GM19035 (cell line): ENCODE measurements at regions not wholly inside any gene's neighbourhood (a gene's known extent, or its start where the extent isn't known, plus 50 kb on each side); places are given as distances from the start of the nearest gene placed in this dataset.

ENCODE experiments used
- ATAC-seq: cut with Tn5 transposase; IDR thresholded peaks from one replicate; pipeline ENCODE4 v1.9.1; 2021; ENCODE audit not compliant: unreplicated experiment

DNA sequence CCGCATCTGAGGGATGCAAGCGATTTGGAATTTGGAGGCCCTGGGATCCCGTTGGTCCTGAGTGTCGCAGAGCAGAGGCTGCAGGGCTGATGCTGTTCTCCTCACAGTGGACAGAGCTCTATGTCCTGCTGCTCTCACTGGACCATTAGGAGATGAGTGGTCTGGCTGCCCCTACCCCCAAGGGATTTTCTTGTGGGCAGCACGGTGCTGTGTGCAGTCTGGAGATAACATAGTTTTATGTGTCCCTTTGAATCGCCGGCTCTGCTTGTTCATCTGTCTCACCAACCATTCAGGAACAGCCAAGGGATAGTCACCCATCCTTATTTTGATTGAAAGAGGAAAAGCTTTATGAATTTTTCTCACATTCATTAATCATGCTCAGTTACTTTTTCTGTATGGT is 49.9 kb downstream of the CHRM3 start:
- ATAC-seq, result no peak

DNA sequence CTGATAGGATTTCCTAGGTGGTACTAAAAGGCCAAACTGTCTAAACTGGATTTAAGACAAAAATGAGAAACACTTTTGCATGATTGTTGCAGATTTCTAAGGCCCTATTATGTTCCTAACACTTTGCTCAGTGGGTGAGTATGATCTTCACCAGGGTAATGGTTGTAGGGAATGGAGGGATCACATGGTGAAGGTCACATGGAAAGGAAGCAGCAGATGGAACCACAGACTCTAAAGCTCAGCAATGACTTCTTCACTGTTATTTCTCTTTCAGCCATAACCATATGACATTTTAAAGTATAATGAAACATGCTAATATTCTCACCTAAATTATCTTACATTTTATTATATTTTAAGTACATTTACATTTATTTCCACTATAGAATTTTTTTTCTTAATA is 51.5 kb downstream of the CHRM3 start:
- ATAC-seq, result no peak

DNA sequence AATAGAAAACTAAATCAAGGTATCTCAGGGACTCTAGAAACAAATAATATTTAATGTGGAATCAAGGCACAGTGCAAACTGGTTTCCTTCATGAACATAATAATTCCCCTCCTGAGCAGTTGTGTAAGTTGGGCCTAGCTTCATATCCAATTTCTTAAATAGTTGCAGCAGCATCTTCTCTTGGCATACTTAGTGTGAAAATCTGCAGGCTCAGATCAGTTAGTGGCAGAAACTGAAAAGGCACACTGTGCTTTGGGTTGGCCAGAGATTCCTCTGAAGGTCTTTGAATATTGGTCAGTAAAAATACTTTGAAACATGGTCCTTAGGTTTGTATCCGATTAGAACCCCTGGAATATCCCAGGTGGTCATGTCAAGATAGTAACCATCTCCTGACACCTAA is 52.5 kb downstream of the CHRM3 start:
- ATAC-seq, result no peak

DNA sequence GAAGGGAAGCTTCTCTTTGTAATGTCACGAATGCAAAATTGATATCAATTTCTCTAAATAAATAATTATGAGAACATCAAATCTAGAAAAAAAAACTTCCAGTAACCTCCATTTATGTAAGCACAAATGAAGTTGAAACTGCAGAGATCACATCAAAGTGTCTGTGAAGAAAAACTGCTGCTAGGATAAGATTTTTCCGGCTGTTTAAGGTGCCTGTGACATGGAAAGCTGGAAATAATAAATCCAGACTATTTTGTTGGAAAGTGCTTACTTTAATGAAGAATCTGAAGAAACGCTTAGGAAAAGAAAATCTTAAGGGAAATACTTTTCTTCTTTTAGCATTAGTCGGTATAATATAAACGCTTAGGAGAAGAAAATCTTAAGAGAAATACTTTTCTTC is 57.0 kb downstream of the CHRM3 start:
- ATAC-seq, result no peak

DNA sequence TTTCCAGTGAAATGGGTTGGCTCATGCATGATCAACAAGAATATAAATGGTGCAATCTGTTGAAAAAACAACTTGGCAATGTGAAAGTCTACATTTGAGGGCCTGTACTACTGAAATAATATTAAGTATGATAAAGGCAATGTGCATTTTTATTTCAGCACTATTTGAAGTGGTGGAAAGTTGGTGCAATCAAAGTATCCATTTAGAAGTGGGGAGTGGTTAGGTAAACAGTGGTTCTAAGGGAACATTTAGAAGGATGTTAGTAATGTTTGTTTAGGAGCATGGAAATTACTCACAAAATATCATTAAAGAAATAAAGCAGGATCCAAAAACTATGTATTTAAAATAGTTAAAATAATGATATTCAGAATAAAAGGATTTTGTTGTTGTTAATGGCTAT is 60.2 kb downstream of the CHRM3 start:
- no peak for ATAC-seq

DNA sequence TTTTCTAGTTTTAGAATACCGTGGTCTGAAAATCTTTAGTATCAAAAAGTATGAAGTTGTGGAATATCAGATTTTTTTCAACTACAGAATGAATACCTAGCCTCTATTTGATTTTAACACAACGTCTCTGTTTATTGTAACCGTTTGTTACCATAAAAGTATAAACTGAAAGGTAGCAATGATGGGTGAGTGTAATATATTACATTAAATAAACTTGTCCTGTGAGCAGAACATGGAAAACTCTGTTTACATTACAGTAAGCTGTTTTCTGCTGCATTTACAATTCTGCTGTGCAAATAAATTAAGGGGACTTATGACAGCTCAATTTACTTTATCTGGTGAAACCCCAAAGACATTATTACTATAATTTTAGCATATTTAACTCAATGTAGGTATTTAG is 62.5 kb downstream of the CHRM3 start:
- no peak for ATAC-seq

DNA sequence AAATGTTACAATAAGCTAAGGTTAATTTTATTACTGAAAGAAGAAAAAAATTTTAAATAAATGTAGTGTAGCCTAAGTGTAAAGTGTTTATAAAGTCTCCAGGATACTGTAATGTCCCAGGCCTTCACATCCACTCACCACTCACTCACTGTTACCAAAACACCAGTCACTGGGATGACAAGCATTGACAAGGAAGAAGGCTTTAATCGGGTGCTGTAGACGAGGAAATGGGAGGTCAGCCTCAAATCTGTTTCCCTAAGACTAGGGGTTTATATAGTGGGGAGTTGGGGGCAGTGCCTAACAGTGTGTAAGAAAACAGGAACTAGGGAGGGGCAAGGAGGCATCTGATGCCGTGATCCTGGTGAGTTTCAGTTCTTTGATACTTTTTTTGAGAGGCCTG is 69.4 kb downstream of the CHRM3 start:
- no peak for ATAC-seq

DNA sequence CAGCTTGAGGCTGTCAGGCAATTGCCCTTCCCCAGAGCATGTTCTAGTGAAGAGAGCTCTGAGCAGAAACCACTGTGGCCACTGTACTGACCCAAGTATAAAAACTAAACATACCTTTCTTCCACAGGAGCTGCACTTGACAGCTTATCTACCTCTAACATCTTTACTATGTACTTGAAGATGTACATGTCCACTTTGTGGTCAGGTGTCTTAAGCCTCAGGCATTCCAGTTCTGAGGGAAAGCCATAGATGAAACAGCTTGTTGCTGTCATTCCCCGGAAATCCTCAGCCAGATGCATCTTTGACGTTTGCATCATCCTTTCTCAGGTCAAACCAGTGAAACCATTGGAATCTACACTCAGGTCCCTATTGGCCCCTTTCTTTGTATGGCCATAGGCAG is 70.4 kb downstream of the CHRM3 start:
- no peak for ATAC-seq

DNA sequence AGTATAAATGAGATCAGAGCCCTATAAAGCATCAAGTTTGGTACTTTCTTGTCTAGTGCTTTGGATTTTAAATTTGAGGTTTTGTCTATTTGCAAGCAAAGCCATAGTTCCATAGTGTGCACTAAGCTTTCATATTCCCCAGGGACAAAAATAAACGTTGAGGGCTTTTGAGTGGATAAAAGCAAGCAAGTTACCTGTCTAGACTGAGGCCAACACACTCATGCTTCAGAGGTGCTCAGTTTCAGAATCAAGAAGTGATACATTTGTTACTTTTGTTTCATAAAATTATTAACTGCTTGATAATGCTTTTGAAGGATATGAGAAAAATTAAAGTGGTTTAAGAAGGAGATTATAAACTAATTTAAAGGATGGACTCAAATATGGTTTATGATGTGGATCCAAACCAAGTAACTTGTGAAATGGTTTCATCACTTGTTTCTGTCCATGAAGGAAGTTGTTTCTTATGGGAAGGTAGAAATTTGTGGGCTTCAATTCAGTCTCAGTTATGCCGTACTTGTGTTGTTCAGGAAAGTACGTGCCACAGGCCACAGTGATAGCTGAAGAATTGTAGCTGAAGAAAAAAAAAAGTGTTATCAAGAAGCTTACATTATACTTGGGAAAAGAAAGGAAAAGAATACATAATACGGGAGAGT is 71.2 kb downstream of the CHRM3 start:
- ATAC-seq, result no peak

DNA sequence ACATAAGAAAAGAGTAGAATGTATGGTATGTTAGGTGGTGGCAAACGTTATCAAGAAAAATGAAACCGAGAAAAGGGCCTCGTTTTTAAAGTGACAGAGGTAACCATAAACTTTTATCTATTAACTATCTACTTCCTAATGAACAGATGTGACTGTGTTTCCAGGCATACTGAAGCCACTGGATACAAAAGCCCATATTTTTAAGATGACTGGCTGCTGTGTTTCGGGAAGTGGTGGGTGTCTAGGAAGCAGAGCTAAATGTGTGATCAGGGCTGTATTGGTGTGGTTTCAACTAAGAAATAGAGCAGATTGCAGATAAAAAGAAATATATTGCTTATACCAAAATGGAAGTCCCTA is 71.8 kb downstream of the CHRM3 start:
- ATAC-seq, result no peak

DNA sequence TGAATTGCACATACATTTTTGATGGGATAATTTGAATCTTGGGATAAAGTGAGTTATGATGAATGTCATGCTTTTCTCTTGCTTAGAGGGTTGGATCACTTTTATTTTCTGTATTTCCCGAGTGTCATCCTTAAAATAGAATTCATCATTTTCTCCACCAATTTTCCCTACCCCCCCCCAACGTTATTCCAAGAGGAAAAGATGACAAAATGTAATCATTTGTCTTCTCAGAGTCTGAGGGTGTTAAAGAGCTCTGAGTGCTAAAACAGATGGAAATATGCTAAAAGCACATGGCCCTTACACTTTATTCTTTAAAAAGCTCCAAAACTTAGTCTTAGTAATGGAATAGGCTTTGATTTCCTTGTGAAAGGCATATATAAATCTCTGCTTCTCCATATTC is 81.4 kb downstream of the CHRM3 start:
- ATAC-seq, result no peak

DNA sequence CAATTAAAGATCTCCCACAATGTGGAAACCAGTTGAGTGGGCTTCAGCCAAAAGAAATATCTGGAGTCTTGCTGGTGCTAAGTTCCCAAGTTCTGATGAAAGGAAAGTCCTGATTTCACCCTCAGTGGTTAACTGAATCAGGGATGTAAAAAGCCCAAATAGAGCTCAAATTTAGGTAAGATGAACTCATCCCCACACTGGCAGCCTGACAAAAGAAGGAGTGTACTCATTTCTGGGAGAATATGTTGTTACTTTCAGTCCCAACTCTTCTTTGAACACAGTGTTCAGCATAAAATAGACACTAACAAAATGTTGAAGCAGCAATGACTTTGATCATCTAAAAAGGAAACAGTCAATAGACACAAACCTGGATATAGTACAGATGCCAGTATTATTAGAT is 91.7 kb downstream of the CHRM3 start:
- ATAC-seq, result no peak

DNA sequence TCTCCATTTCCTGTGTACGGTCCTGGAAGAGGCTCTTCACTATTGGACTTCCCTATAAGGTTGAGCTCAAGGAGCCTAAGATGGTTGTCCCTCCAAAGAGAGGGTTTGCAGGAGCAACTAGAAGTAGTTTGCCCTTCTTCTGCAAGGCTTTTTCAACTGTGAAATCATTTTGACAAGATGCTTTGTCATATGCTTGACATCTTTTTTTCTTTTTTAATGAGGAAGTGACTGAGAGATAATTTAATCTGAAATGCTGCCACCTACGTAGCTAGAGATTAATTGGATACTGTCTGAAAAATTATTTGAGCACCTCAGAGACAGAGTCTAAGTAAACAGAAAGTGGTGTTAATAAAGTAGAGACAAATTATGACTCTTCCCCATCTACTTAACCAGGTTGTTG is 97.0 kb downstream of the CHRM3 start:
- ATAC-seq, result no peak

DNA sequence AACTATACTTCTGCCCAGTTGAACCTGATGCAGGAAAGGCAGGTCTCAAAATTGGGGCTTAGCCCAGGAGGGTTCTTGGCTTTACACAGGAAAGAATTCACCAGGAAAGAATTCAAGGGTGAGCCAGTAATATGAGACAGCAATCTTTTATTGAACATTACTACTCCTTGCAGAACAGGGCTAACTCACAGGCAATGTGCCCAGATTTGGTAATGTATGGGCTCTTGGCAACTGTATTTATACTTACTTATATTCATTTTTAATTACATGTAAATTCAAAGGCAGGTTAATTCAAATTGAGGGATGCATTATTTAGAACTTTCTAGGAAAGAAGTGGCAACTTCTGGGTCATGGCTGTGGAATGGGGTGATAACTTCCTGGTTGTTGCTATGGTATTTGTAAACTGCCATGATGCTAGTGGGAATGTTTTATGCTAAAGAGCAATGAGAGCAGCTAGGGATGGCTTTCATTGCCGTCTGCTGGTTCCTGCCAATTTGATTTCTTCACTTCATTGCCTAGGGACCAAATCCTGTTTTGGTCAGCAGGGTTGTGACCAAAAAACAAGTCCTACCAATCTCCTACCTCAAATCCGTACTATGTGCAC is 107.5 kb downstream of the CHRM3 start:
- no peak for ATAC-seq

DNA sequence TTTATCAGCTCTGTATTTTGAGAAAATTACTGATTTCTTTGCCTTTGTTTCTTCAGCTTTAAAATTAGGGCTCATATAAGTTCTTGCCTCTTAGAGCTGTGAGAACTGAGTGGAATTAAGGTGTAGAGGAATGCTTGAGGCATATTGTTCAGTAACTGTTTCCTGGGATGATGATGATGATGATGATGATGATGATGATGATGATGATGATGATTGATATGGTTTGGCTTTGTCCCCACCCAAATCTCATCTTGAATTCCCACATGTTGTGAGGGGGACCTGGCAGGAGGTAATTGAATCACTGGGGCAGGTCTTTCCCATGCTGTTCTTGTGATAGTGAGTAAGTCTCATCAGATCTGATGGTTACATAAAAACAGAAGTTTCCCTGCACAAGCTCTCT is 118.7 kb downstream of the CHRM3 start:
- no peak for ATAC-seq

DNA sequence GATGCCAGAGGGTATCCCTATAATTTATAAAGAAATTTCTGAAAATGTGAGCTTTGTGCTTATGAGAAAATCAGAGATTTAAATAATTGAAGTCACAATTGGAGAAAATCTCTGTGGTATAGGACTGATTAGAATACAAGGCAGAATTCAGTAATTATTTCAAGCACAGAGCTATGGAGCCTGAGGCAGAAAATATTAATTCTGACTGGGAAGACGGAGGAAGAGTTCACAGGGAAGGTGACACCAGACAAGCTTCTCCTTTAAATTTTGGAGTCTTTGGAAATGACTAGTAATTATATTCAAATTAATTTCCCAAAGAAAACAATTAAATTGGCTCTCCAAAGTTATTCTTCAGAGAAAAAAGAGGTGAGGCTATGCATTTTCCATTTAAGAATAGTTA is 121.5 kb downstream of the CHRM3 start:
- ATAC-seq, result no peak

DNA sequence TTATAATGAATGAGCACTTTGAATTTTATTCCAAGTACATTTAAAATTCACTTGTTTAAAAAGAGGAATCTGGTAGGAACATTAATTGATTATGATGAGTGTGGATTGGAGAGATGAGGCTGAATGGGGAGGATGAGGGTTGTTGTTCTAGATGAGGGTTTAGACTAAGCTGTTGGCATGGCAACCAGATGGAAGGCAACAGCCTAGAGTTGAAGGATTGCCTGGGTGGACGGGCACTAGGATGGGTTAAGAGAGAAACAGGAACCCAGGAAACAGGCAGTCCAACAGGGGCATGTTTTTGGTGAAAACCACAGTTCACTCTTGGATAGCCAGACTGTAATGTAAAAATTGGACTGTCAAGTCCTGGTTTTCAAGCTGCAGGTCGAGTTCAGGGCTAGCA is 125.5 kb downstream of the CHRM3 start:
- ATAC-seq, result no peak

DNA sequence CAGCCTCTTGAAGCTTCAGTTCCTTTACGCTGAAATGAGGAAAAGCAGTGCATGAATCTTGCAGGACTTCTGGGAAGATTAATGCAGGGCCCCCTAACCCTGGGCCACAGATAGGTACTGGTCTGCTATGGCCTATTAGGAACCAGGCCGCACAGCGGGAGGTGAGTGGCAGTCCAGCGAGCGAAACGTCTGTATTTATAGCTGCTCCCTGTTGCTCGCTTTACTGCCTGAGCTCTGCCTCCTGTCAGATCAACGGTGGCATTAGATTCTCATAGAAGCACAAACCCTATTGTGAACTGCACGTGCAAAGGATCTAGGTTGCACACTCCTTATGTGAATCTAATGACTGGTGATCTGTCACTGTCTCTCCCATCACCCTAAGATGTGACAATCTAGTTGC is 130.2 kb downstream of the CHRM3 start:
- no peak for ATAC-seq

DNA sequence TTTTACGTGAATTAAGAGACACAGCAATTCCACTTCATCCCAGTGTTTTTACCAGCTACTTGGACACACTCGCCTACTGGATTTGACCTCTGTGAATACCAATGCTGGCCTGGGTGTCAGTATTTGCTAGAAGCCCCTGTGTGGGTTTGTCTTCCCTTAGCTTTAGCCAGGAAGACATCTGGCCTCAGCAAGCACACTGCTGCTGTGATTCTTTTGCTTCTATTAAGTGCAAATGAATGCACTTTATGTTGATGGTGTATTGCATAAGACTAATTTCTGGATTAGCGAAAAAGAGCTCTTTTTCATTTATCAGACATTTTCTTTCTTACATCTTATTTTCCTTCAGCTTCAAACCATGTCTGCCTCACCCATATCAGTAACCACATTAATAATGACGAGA is 140.0 kb downstream of the CHRM3 start:
- no peak for ATAC-seq

DNA sequence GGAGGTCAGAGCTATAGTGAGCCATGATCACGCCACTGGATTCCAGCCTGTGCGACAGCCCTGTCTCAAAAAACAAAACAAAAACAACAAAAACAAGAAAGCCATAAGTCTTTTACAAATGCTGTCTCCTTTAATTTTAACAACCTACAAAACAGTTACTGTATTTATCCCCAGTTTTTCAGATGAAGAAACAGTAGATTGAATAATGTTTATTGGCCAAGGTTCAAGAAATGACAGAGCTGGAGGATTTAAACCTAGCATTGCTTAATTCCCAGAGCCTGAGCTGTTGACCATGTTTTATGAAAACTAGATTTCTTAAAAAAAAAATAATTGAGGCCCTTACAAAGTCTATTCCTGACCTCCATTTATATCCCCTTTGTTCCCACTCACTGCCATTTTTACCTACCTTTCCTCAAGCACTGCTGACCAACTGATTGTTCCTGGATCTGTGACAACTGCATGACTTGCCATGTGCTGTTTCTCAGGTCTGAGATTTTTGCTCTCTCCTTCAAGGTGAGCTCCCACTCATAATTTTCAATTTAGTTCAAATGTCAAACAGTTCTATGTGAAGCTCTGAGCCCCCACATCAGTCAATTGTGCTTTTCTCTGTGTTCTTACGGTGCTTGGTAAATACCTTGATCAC is 140.8 kb downstream of the CHRM3 start:
- ATAC-seq, result no peak

DNA sequence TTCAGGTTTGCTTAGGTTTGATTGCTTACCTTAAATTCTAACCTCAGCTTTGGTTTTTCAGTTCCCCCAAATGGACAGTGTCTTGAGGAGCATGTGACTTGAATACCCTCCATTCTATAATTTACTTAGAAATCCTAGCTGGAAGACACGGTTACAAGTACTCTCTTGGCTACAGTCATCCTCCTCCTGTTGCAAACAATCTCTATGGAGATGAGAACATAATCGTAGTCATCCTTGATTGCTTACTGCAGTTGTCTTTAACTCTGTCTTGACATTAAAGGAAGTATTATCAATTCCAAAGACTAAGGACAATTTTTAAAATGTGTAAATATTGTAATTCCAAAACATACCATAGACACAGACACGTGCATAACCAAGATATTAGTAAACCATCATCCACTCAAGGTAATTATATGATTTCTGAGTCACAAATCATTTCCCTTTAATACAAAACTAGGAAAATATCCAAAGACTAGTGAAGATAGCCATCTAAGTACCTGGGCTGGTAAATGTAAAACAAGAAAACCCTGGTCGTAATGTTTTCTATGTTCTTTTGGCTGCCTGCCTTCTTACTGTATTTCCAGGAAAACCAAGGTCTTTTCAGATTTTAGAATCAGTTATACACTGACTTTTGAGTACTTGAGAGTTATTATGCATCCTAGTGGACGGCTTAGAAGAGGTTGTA is 149.9 kb downstream of the CHRM3 start:
- ATAC-seq, result no peak

DNA sequence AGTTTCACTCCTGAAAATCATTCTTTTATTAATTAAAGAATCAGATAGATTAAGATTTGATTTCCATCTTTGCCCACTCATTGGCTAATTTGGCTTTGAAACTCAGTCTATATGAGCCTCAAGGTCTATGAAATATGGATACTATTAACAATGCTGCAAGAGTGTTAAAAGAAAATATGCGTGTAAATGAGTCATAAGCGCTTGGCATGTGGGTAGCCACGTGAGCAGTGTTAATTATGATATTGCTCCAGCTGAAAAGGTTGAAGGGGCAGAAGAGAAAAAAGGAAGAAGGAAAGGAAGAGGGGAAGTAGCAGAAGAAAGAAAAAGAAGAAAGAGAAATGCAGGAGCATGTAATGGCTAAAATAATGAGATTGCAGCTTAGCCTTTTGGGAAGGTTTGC is 151.4 kb downstream of the CHRM3 start:
- ATAC-seq, result no peak
